HG03460 (cell line): ENCODE measurements at regions not wholly inside any gene's neighbourhood (a gene's known extent, or its start where the extent isn't known, plus 50 kb on each side); places are given as distances from the start of the nearest gene placed in this dataset.
"Not testable (repeated sequence)": the region's sequence is repeated elsewhere in the genome, so short reads cannot be mapped to it uniquely, and the experiment has no call there.

Experiments
- ATAC-seq: cut with Tn5 transposase; IDR thresholded peaks from one replicate; pipeline ENCODE4 v1.9.1; 2021; ENCODE audit not compliant: unreplicated experiment

DNA sequence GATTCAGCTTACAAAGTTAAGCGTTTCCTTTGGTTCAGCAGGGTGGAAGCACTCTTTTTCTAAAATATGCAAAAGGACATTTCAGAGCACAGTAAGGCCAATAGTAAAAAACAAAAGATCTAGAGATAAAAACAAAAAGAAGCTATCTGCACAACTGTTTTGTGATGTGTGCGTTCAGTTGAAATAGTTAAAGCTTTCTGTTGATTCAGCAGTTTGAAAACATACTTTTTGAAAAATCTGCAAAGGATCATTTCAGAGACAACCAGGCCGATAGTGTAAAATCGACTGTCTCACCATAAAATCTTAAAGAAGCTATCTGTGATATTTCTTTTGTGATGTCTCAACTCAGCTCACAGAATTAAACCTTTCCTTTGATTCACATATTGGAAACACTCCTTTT, 300.0 kb upstream of the ALG10B start:
- no peak for ATAC-seq

- ATAC-seq = no peak
These were observed 290.7 kb upstream of the ALG10B start for GRCh38 chr12:38025916-38026315.

GRCh38 chr12:38053113-38053512, 263.5 kb upstream of the ALG10B start:
- no peak for ATAC-seq

DNA sequence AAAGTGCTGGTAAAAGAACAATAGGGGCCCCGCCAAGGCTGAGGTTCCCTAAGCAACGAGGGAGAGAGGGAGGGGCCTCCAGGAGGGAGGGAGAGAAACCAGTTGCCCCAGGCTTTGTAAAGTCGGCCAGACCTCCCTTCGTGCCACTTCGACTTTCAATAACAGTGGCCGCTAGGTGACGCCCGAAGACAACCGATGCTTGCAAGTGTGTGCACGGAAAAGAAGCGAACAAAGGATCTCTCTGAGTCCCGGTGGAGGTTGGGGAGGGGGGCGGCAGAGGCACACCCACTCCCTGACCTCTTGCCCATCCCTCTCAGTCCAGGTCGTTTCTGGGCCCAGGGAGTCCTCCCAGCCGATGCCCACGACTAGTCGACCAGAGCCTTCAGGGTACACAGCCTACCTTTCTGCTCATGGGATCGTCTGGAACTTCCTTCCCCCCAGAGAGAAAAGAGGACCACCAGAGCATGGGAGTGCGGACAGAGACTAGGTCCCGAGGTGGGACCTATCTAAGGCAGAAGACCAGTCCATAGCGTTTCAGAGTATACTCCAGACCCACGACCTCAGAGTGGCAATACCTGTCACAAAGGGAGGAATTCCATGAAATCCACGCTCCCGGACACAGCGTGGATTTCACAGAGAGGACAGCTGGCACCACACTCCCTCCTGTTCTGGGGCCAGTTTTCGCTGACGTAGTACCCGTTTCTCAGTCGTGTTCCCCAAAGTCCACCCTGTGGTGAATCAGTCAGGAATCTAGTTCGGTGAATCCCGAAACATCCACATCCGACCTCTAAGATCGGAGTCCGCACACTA, 262.7 kb upstream of the ALG10B start:
- ATAC-seq = no peak

GRCh38 chr12:38056701-38057689, 259.6 kb upstream of the ALG10B start:
- no peak for ATAC-seq

- ATAC-seq = no peak
These were observed 216.9 kb upstream of the ALG10B start for GRCh38 chr12:38099686-38100085.

- ATAC-seq = no peak
These were observed 214.8 kb upstream of the ALG10B start for GRCh38 chr12:38101753-38102152.

DNA sequence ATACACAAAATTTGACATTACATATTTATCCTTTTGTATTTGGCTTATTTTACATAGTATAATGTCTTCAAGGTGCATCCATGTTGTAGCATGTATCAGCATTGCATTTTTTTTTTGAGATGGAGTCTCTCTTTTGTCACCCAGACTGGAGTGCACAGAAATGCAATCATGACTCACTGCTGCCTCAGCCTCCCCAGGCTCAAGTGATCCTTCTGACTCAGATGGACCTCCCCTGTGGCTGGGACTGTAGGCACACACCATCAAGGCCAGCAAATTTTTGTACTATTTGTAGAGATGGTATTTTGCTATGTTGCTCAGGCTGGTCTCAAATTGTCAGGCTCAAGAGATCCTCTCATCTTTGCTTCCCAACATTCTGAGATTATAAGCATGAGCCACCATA, 214.4 kb upstream of the ALG10B start:
- no peak for ATAC-seq

GRCh38 chr12:38110026-38110699, 206.4 kb upstream of the ALG10B start:
- no peak for ATAC-seq

DNA sequence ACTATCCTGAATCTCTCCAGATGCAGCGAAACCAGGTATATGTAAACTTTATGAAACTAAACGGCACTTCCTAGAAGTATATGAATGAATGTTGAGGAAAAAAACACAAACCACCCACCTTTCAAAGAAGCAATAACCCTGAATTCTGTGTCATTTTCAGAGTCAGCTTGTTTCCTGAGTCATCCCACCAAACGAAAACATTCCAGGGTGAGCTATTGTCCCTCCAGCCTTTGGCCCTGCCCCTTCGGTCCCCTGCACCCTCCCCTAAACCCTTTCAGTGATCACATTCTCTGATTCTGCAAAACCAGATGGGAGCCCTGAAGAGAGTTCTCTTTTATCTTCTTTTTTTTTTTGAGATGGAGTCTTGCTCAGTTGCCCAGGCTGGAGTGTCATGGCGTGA, 202.6 kb upstream of the ALG10B start:
- no peak for ATAC-seq

- ATAC-seq = no peak
These were observed 199.6 kb upstream of the ALG10B start for GRCh38 chr12:38116968-38117367.

DNA sequence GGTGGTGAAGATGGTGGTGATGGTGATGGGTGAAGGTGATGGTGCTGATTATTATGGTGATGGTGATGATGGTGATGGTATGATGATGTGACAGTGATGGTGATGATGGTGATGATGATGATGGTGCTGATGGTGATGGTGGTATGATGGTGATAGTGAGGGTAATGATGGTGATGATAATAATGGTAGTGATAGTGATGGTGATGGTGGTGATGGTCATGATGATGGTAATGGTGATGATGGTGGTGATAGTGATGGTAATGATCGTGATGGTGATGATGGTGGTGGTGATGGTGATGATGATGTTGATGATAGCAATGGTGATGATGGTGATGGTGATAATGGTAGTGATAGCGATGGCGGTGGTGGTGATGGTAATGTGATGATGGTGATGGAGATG, 197.9 kb upstream of the ALG10B start:
- no peak for ATAC-seq

DNA sequence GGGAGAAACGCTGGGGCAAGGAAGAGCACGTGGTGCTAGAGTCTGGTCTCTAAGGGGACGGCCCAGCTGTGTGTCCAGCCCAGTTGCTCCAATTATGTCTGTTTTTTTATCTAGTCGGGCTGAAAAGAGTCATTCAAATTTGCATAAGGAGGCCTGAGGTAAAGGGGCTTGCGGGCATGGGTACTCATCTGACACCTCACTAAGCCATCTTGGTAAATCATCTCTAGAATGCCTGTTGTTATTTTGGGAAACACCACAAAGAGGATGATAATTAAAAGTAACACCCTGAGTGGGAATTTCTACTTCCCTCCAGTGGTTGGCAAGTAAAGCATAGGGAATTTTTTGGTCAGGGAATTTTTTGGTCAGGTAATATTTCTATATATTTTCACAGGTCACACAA, 196.1 kb upstream of the ALG10B start:
- ATAC-seq = no peak

- not testable (repeated sequence) for ATAC-seq
These were observed 193.5 kb upstream of the ALG10B start for GRCh38 chr12:38123028-38123427.

- no peak for ATAC-seq
These were observed 192.9 kb upstream of the ALG10B start for GRCh38 chr12:38123566-38124246.

- ATAC-seq = no peak
These were observed 192.1 kb upstream of the ALG10B start for GRCh38 chr12:38124247-38125012.

DNA sequence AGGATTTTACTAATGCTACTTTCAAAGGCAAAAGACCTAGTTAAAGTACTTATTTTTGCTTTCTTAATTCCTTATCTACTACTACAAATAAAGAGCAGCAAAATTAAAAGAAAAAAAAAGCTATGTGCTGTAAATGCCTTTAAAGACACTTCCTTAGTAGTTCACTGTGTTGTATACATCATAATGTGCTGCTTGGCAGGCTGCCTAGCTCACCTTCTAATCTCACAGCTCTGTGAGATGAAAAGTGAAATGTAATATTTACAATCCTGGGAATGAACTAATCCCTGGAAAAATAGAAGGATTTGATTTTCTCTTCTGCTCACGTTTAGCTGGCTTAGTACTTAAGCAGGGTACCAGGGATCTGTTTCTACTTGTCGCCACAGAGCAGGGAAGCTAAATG, 184.4 kb upstream of the ALG10B start:
- ATAC-seq = no peak

DNA sequence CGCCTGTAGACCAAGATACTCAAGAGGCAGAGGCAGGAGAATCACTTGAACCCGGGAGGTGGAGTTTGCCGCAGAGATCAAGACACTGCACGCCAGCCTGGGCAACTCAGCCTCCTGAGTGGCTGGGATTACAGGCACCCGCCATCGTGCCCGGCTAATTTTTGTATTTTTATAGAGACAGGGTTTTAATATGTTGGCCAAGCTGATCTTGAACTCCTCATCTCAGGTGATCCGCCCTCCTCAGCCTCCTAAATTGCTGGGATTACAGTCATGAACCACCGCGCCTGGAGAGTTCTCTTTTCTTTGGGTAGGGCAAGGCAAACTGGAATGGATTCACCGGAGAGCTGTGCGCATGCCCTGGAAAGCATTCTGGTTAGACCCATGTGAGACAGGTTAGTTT, 179.3 kb upstream of the ALG10B start:
- no peak for ATAC-seq

GRCh38 chr12:38137716-38138115, 178.9 kb upstream of the ALG10B start:
- no peak for ATAC-seq
